CD4-positive, alpha-beta T cell (primary cell): ENCODE measurements at regions not wholly inside any gene's neighbourhood (a gene's known extent, or its start where the extent isn't known, plus 50 kb on each side); places are given as distances from the start of the nearest gene placed in this dataset.

Experiments
- ATAC-seq: fragments of 200-7000 bp; cut with Tn5 transposase; one replicate; pipeline ENCODE4 v1.10.0; 2022; ENCODE audit warnings: mild to moderate bottlenecking; ENCODE audit not compliant: poor library complexity
- CTCF ChIA-PET: fragments of 350-600 bp; sonication (Branson Sonifier 250); formaldehyde crosslinking; loops from one replicate; lab custom pipeline; 2021; ENCODE audit warnings: antibody characterized with exemption, inconsistent platforms; lab: Charles Lee
- POLR2A ChIA-PET: fragments of 350-600 bp; sonication (Branson Sonifier 250); formaldehyde crosslinking; loops from one replicate; lab custom pipeline; 2021; ENCODE audit warnings: antibody characterized with exemption, inconsistent platforms; lab: Charles Lee
- DNase-seq, 14 experiments: peaks; one replicate each; pipeline ENCODE4 v3.0.0-alpha.2; 2013 to 2020; ENCODE audit warnings: mixed read lengths in 2 of 14
- H3K27ac ChIP-seq, 2 donors: one replicate each; pipeline versions ENCODE4 v1.5.1 to v1.7.0; 2013; ENCODE audit warnings: low read length in 2 of 2, low read depth in 1 of 2, mild to moderate bottlenecking in 1 of 2
- H3K27me3 ChIP-seq, 2 experiments: 1 replicate in 1 of 2; 2 replicates in 1 of 2; pipeline versions ENCODE4 v1.6.1 to v1.7.0; 2013; ENCODE audit warnings: low read length in 2 of 2, control low read depth in 1 of 2, mild to moderate bottlenecking in 1 of 2, moderate library complexity in 1 of 2; ENCODE audit not compliant: insufficient read depth in 2 of 2, control insufficient read depth in 1 of 2
- H3K36me3 ChIP-seq: one replicate; pipeline ENCODE4 v1.6.1; 2013; ENCODE audit warnings: low read length, control low read depth; ENCODE audit not compliant: insufficient read depth
- H3K4me1 ChIP-seq: one replicate; pipeline ENCODE4 v1.6.1; 2013; ENCODE audit warnings: low read length, control low read depth; ENCODE audit not compliant: insufficient read depth
- H3K4me3 ChIP-seq: one replicate; pipeline ENCODE4 v1.5.1; 2013; ENCODE audit warnings: mild to moderate bottlenecking, low read length, moderate library complexity
- H3K9me3 ChIP-seq, 2 experiments: 1 replicate in 1 of 2; 2 replicates in 1 of 2; pipeline versions ENCODE4 v1.6.1 to v1.7.0; 2013; ENCODE audit warnings: low read length in 2 of 2, mild to moderate bottlenecking in 2 of 2, control low read depth in 1 of 2, moderate library complexity in 1 of 2; ENCODE audit not compliant: control insufficient read depth in 1 of 2, insufficient read depth in 1 of 2
- H3K27ac Mint-ChIP-seq: one replicate; pipeline ENCODE4 v1.8.0; 2020; ENCODE audit warnings: mixed read lengths
- H3K27me3 Mint-ChIP-seq: one replicate; pipeline ENCODE4 v1.8.0; 2021; ENCODE audit warnings: mixed read lengths
- H3K36me3 Mint-ChIP-seq: one replicate; pipeline ENCODE4 v1.8.0; 2021; ENCODE audit warnings: low read depth, mixed read lengths
- H3K4me1 Mint-ChIP-seq: one replicate; pipeline ENCODE4 v1.8.0; 2021; ENCODE audit warnings: low read depth, mixed read lengths
- H3K4me3 Mint-ChIP-seq: one replicate; pipeline ENCODE4 v1.8.0; 2020; ENCODE audit warnings: mild to moderate bottlenecking, mixed read lengths
- H3K9me3 Mint-ChIP-seq: one replicate; pipeline ENCODE4 v1.8.0; 2020; ENCODE audit warnings: mixed read lengths
- CTCF ChIP-seq: fragments of 200-600 bp; IDR thresholded peaks from one replicate; pipeline ENCODE4 v1.8.0; 2022; ENCODE audit warnings: antibody characterized with exemption, mild to moderate bottlenecking
- intact Hi-C, 2 experiments: fragments of 100-400 bp; cut with DNase I in 1 of 2; cut with micrococcal nuclease in 1 of 2; formaldehyde crosslinking; loops; one replicate each; pipeline versions ENCODE4 v1.15.1 to v1.9.0; 2023 to 2025; cut with DNase I, micrococcal nuclease

- Histone ChIP-seq H3K27ac (no peak overlapping the region), H3K4me1 (no peaks in the 10 kb centered on the region), H3K4me3 (no peak overlapping the region), H3K27me3 (no peaks in the 10 kb centered on the region), H3K9me3 (no peaks in the 10 kb centered on the region), H3K36me3 (no peaks in the 10 kb centered on the region)
- Mint-ChIP-seq H3K4me3 (no peak overlapping the region), H3K36me3 (no peaks in the 10 kb centered on the region), H3K27ac (no peak overlapping the region), H3K4me1 (no peaks in the 10 kb centered on the region), H3K9me3 (no peaks in the 10 kb centered on the region), H3K27me3 (no peaks in the 10 kb centered on the region)
- no peak for ATAC-seq
- intact Hi-C loops, result no loop called here
- TF ChIP-seq CTCF, result no peak
- ChIA-PET POLR2A (no interaction called here), CTCF (interaction anchor here (1.1 kb wide), 1 partner anchor 9 kb away, joined by 3 read pairs; no protein-coding TSS in a partner anchor)
- DNase-seq, result no peak
Measured at GRCh38 chr10:4048236-4048864, 263.3 kb upstream of the KLF6 start.

- POLR2A ChIA-PET, result no interaction called here
Measured at GRCh38 chr10:4046712-4047354, 261.8 kb upstream of the KLF6 start.

GRCh38 chr10:4046030-4046429 lies 261.0 kb upstream of the KLF6 start:
- POLR2A ChIA-PET, result no interaction called here
- TF ChIP-seq CTCF, result no peak
- Histone ChIP-seq H3K4me1 (no peaks in the 10 kb centered on the region), H3K27me3 (no peaks in the 10 kb centered on the region), H3K4me3 (no peak overlapping the region), H3K27ac (no peak overlapping the region), H3K36me3 (no peaks in the 10 kb centered on the region), H3K9me3 (peaks cover 0 to 13% of the 10 kb centered on the region in 2 experiments)
- Mint-ChIP-seq H3K27ac (no peak overlapping the region), H3K36me3 (no peaks in the 10 kb centered on the region), H3K9me3 (peaks cover 6% of the 10 kb centered on the region), H3K27me3 (no peaks in the 10 kb centered on the region), H3K4me3 (no peak overlapping the region), H3K4me1 (no peaks in the 10 kb centered on the region)
- intact Hi-C loops, result no loop called here
- CTCF ChIA-PET, result no interaction called here
- ATAC-seq, result no peak
- no peak for DNase-seq

More at GRCh38 chr10:4046712-4047354, 261.8 kb upstream of the KLF6 start:
- CTCF ChIA-PET, result no interaction called here
- no peak overlapping the region for H3K27ac Mint-ChIP-seq
- H3K27ac ChIP-seq, result no peak overlapping the region
- no peaks in the 10 kb centered on the region for H3K27me3 Mint-ChIP-seq
- H3K9me3 Mint-ChIP-seq, result peaks cover 1% of the 10 kb centered on the region
- DNase-seq, result no peak
- peaks cover 0 to 7% of the 10 kb centered on the region in 2 experiments for H3K9me3 ChIP-seq
- TF ChIP-seq CTCF, result no peak
- no peak for ATAC-seq
- intact Hi-C loops, result no loop called here
- H3K27me3 ChIP-seq, result no peaks in the 10 kb centered on the region
- no peak overlapping the region for H3K4me3 ChIP-seq
- no peaks in the 10 kb centered on the region for H3K4me1 Mint-ChIP-seq
- no peak overlapping the region for H3K4me3 Mint-ChIP-seq
- H3K4me1 ChIP-seq, result no peaks in the 10 kb centered on the region
- H3K36me3 Mint-ChIP-seq, result no peaks in the 10 kb centered on the region
- H3K36me3 ChIP-seq, result no peaks in the 10 kb centered on the region
